Adrenal gland (tissue), 9 donors: ENCODE measurements at regions not wholly inside any gene's neighbourhood (a gene's known extent, or its start where the extent isn't known, plus 50 kb on each side); places are given as distances from the start of the nearest gene placed in this dataset.
"Not testable (repeated sequence)": the region's sequence is repeated elsewhere in the genome, so short reads cannot be mapped to it uniquely, and the experiment has no call there.

Experiments
- DNase-seq, 7 donors: peaks; one replicate each; pipeline ENCODE4 v3.0.0-alpha.2; 2019 to 2020
- H3K27ac ChIP-seq, 5 donors: fragments of 200-600 bp; sonication (generic) in 4 of 5; 1 replicate in 3 of 5; 2 replicates in 2 of 5; pipeline versions ENCODE4 v1.5.1 to v1.8.0; 2016 to 2020; ENCODE audit warnings: mild to moderate bottlenecking in 1 of 5
- H3K27me3 ChIP-seq: fragments of 200-600 bp; 2 replicates; pipeline ENCODE4 v1.8.0; 2021
- H3K36me3 ChIP-seq, 2 donors: fragments of 200-600 bp; replicated peaks in 1 of 2; 1 replicate in 1 of 2; 2 replicates in 1 of 2; pipeline versions ENCODE4 v1.5.1 to v1.8.0; 2018 to 2022
- H3K4me1 ChIP-seq, 2 donors: fragments of 200-600 bp; replicated peaks in 1 of 2; 1 replicate in 1 of 2; 2 replicates in 1 of 2; pipeline versions ENCODE4 v1.5.1 to v1.8.0; 2018 to 2021
- H3K4me3 ChIP-seq, 4 donors: fragments of 200-600 bp; sonication (generic) in 3 of 4; one replicate each; pipeline ENCODE4 v1.5.1; 2016 to 2018
- H3K9me3 ChIP-seq, 3 donors: fragments of 200-600 bp; sonication (generic) in 1 of 3; replicated peaks in 1 of 3; 1 replicate in 2 of 3; 2 replicates in 1 of 3; pipeline versions ENCODE4 v1.5.1 to v1.8.0; 2016 to 2021
- POLR2A ChIP-seq, 2 donors: fragments of 450-650 bp; IDR thresholded peaks; one replicate each; pipeline ENCODE4 v1.6.1; 2017; ENCODE audit warnings: antibody characterized with exemption in 2 of 2, mild to moderate bottlenecking in 2 of 2, moderate library complexity in 1 of 2
- WGBS, 4 donors: extraction: QIAGEN DNeasy Blood & Tissue Kit in 2 of 4; methylation state at CpG; one replicate each; pipeline versions ENCODE4 v1.1.5 to v1.1.7; 2013 to 2017; 5-methylcytosine and 5-hydroxymethylcytosine counted together
- intact Hi-C, 2 donors: fragments of 100-400 bp; cut with DNase I; formaldehyde crosslinking; loops; one replicate each; pipeline versions ENCODE4 v1.14.1 to v1.15.0; 2022 to 2023
- TF ChIP-seq, protein P1 (sequence below), 6 experiments: fragments of 450-650 bp in 4 of 6; fragments of 200-600 bp in 2 of 6; sonication (generic) in 1 of 6; IDR thresholded peaks; 1 replicate in 5 of 6; 2 replicates in 1 of 6; pipeline versions ENCODE4 v1.5.1 to v1.8.0; 2016 to 2021; ENCODE audit warnings: antibody characterized with exemption in 6 of 6, mild to moderate bottlenecking in 2 of 6, moderate library complexity in 1 of 6
- donor health status: healthy with polysubstance abuse.
- donor health status: Bipolar disorder and iron deficiency.
- donor health status: DM: yes; HTN: yes; CAD: no.
- donor health status: DM: no; HTN: no; CAD: no.
- donor health status: DM: no; HTN: no; CAD: no.

DNA sequence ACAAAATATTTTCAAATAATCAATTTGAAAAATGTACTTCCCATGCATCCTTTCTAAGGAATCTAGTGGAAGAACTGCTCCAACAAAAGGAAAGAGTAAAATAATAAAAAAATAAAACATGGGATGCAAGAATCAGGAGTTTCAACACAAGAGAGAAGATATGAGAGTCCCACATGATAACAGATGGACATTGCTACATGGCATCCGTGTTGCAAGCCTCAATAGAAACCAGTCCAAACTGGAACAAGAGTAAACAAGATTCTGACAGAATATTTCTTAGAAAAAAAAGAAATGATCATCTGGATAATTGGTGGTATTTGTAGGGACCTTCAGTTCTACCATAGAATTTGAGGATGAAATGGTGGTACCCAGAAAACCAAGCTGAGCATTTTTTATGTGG lies 186.8 kb downstream of the FRK start:
- Histone ChIP-seq H3K36me3 (no peaks in the 10 kb centered on the region), H3K27me3 (no peaks in the 10 kb centered on the region), H3K4me1 (no peaks in the 10 kb centered on the region), H3K9me3 (no peaks in the 10 kb centered on the region), H3K27ac (no peak overlapping the region), H3K4me3 (no peak overlapping the region)
- no peak for TF ChIP-seq POLR2A (IDR thresholded peaks at IDR 0.05)
- TF ChIP-seq, protein P1, sequence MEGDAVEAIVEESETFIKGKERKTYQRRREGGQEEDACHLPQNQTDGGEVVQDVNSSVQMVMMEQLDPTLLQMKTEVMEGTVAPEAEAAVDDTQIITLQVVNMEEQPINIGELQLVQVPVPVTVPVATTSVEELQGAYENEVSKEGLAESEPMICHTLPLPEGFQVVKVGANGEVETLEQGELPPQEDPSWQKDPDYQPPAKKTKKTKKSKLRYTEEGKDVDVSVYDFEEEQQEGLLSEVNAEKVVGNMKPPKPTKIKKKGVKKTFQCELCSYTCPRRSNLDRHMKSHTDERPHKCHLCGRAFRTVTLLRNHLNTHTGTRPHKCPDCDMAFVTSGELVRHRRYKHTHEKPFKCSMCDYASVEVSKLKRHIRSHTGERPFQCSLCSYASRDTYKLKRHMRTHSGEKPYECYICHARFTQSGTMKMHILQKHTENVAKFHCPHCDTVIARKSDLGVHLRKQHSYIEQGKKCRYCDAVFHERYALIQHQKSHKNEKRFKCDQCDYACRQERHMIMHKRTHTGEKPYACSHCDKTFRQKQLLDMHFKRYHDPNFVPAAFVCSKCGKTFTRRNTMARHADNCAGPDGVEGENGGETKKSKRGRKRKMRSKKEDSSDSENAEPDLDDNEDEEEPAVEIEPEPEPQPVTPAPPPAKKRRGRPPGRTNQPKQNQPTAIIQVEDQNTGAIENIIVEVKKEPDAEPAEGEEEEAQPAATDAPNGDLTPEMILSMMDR (IDR thresholded peaks at IDR 0.05) = no peak
- 56 to 83% (median 74%) methylated on average over 1 of the region's 1 CpG for WGBS, 4 donors
- intact Hi-C loops = no loop called here
- DNase-seq = no peak

DNA sequence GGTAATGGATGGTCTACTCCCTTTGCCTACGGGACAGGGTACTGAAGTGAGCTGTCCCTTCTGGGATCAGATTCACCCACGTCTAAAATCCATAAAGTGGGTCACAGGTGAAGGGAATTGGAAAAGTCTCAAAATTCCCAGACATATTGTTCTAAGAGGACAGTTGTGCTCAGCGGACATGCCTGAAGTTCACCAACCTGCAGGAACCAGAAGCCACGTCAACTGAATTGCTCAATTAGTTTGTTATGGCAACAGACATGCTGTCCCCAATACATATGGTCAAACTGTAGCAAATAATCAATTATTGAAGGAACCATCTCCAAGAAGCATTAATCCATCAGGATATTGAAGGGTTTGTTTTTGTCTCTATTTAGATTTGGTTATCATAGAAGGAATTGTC lies 190.2 kb downstream of the FRK start:
- H3K27ac ChIP-seq = no peak overlapping the region
- H3K36me3 ChIP-seq = no peaks in the 10 kb centered on the region
- no peaks in the 10 kb centered on the region for H3K9me3 ChIP-seq
- H3K27me3 ChIP-seq = no peaks in the 10 kb centered on the region
- intact Hi-C loops = no loop called here
- no peak overlapping the region for H3K4me3 ChIP-seq
- H3K4me1 ChIP-seq = no peaks in the 10 kb centered on the region
- no peak for DNase-seq
- no peak for TF ChIP-seq POLR2A (IDR thresholded peaks at IDR 0.05)
- TF ChIP-seq, protein P1 (IDR thresholded peaks at IDR 0.05) = no peak
- 49 to 82% (median 66%) methylated on average over 4 of the region's 4 CpGs for WGBS, 4 donors

DNA sequence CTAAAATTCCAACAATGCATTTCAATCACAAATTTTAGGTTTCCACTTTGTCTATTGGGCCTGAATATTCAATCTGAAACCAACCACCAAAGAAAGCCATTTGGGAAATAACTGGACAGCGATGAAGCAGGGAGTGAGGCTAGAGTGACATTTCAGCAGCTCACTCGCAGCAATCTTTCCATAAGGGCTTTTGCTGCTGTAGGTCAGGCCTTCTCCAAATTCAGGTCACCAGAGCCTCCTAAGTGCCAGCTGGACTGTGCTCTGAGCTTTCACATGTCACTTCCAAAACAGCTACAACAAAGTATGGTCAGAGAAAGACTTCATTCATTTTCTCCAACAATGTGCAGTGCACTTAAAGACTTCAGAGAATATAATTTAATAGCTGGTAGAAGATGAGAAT lies 194.8 kb downstream of the FRK start:
- DNase-seq = no peak
- Histone ChIP-seq H3K27me3 (no peaks in the 10 kb centered on the region), H3K4me1 (no peaks in the 10 kb centered on the region), H3K36me3 (no peaks in the 10 kb centered on the region), H3K9me3 (no peaks in the 10 kb centered on the region), H3K27ac (no peak overlapping the region), H3K4me3 (no peak overlapping the region)
- no peak for TF ChIP-seq POLR2A (IDR thresholded peaks at IDR 0.05)
- TF ChIP-seq, protein P1 (IDR thresholded peaks at IDR 0.05) = no peak
- 88 to 97% (median 93%) methylated on average over 2 of the region's 2 CpGs for WGBS, 4 donors
- intact Hi-C loops = no loop called here

DNA sequence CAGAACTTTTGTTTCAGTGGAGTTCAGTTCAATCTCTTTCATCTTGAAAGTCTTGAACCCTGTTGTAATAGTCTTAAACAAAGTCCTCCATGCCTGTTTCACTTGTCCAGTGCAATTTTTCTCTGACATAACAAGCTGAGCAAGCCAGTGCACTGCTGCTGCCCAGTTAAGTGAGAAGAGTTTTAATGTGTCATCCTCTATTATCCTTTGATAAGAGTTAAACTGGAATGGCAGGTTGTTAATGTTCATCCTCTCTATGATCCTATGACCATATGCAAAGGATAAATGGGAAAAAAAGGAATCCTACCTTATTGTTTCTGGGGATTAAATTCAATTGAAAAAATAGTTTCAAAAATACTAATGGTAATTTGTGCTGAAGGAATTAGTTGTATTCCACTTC lies 197.5 kb downstream of the FRK start:
- Histone ChIP-seq H3K4me3 (no peak overlapping the region), H3K27me3 (no peaks in the 10 kb centered on the region), H3K36me3 (no peaks in the 10 kb centered on the region), H3K27ac (no peak overlapping the region), H3K9me3 (no peaks in the 10 kb centered on the region), H3K4me1 (no peaks in the 10 kb centered on the region)
- no peak for TF ChIP-seq POLR2A (IDR thresholded peaks at IDR 0.05)
- TF ChIP-seq, protein P1 (IDR thresholded peaks at IDR 0.05) = no peak
- DNase-seq = no peak
- intact Hi-C loops = no loop called here

DNA sequence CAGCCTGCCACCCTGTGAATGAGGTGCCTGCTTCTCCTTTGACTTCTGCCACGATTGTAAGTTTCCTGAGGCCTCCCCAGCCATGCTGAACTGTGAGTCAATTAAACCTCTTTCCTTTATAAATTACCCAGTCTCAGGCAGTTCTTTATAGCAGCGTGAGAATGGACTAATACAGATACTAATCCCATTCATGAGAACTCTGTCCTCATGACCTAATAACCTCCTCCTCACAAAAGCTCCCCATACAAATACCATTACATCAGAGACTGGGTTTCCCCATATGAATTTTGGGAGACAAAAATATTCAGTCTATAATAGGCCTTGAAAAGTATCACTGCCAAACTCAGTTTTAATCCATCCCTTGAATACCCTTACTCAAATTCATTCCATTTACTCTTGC lies 199.0 kb downstream of the FRK start:
- H3K4me1 ChIP-seq, intact Hi-C loops, DNase-seq, H3K4me3 ChIP-seq, H3K9me3 ChIP-seq, H3K36me3 ChIP-seq, H3K27ac ChIP-seq, H3K27me3 ChIP-seq: not testable (repeated sequence)
- 62 to 85% (median 75%) methylated on average over 2 of the region's 2 CpGs for WGBS, 4 donors

DNA sequence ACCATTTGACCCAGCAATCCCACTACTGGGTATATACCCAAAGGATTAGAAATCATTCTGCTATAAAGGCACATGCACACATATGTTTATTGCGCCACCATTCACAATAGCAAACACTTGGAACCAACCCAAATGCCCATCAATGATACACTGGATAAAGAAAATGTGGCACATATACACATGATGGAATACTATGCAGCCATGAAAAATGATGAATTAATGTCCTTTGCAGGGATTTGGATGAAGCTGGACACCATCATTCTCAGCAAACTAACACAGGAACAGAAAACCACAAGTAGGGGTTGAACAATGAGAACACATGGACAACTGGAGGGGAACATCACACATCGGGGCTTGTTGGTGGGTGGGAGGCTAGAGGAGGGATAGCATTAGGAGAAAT lies 201.1 kb downstream of the FRK start:
- H3K27me3 ChIP-seq, H3K4me1 ChIP-seq, H3K27ac ChIP-seq, DNase-seq, H3K4me3 ChIP-seq, H3K9me3 ChIP-seq, H3K36me3 ChIP-seq, intact Hi-C loops: not testable (repeated sequence)
- 93 to 100% (median 94%) methylated on average over 2 of the region's 2 CpGs for WGBS, 4 donors
